ENCODE measurements at regions not wholly inside any gene's neighbourhood (a gene's known extent, or its start where the extent isn't known, plus 50 kb on each side); places are given as distances from the start of the nearest gene placed in this dataset.

- Mint-ChIP-seq H3K27me3 (peaks cover 4% of the 10 kb centered on the region), H3K27ac (no peak overlapping the region), H3K36me3 (ENCODE audit: low read depth) (no peaks in the 10 kb centered on the region), H3K4me1 (ENCODE audit: low read depth) (no peaks in the 10 kb centered on the region), H3K4me3 (no peak overlapping the region), H3K9me3 (no peaks in the 10 kb centered on the region)
- ATAC-seq (ENCODE audit: poor library complexity): no peak
- Histone ChIP-seq H3K9me3 (ENCODE audit: control insufficient read depth in 1 of 2, insufficient read depth in 1 of 2, low read length in 2 of 2) (no peaks in the 10 kb centered on the region), H3K4me3 (ENCODE audit: low read length) (no peak overlapping the region), H3K4me1 (ENCODE audit: insufficient read depth, low read length) (no peaks in the 10 kb centered on the region), H3K36me3 (ENCODE audit: insufficient read depth, low read length) (no peaks in the 10 kb centered on the region), H3K27me3 (ENCODE audit: control insufficient read depth in 1 of 2, insufficient read depth in 2 of 2, low read length in 2 of 2) (no peaks in the 10 kb centered on the region), H3K27ac (ENCODE audit: low read depth in 1 of 2, low read length in 2 of 2) (no peak overlapping the region)
- CTCF ChIA-PET: no interaction called here
- POLR2A ChIA-PET: no interaction called here
- intact Hi-C loops (cut with DNase I, micrococcal nuclease): no loop called here
- TF ChIP-seq CTCF (IDR thresholded peaks at IDR 0.05): no peak
- DNase-seq: no peak
Measured at GRCh38 chr2:199163613-199164458, 293.9 kb downstream of the SATB2 start.

GRCh38 chr2:199160677-199161465 is 296.9 kb downstream of the SATB2 start:
- Mint-ChIP-seq H3K4me3 (no peak overlapping the region), H3K36me3 (ENCODE audit: low read depth) (no peaks in the 10 kb centered on the region), H3K4me1 (ENCODE audit: low read depth) (no peaks in the 10 kb centered on the region), H3K27ac (no peak overlapping the region), H3K27me3 (no peaks in the 10 kb centered on the region), H3K9me3 (peaks cover 10% of the 10 kb centered on the region)
- Histone ChIP-seq H3K9me3 (ENCODE audit: control insufficient read depth in 1 of 2, insufficient read depth in 1 of 2, low read length in 2 of 2) (no peaks in the 10 kb centered on the region), H3K36me3 (ENCODE audit: insufficient read depth, low read length) (no peaks in the 10 kb centered on the region), H3K27me3 (ENCODE audit: control insufficient read depth in 1 of 2, insufficient read depth in 2 of 2, low read length in 2 of 2) (no peaks in the 10 kb centered on the region), H3K27ac (ENCODE audit: low read depth in 1 of 2, low read length in 2 of 2) (no peak overlapping the region), H3K4me3 (ENCODE audit: low read length) (no peak overlapping the region), H3K4me1 (ENCODE audit: insufficient read depth, low read length) (no peaks in the 10 kb centered on the region)
- intact Hi-C loops (cut with DNase I, micrococcal nuclease): no loop called here
- DNase-seq: no peak
- no peak for TF ChIP-seq CTCF (IDR thresholded peaks at IDR 0.05)
- ChIA-PET CTCF (no interaction called here), POLR2A (no interaction called here)
- ATAC-seq (ENCODE audit: poor library complexity): no peak

GRCh38 chr2:199160081-199160480 is 297.7 kb downstream of the SATB2 start:
- intact Hi-C loops (cut with DNase I, micrococcal nuclease): no loop called here
- peaks cover 0 to 3% of the 10 kb centered on the region in 2 experiments for H3K9me3 ChIP-seq (ENCODE audit: control insufficient read depth in 1 of 2, insufficient read depth in 1 of 2, low read length in 2 of 2)
- Mint-ChIP-seq H3K9me3 (peaks cover 10% of the 10 kb centered on the region), H3K27me3 (no peaks in the 10 kb centered on the region), H3K4me1 (ENCODE audit: low read depth) (no peaks in the 10 kb centered on the region), H3K27ac (no peak overlapping the region), H3K36me3 (ENCODE audit: low read depth) (no peaks in the 10 kb centered on the region), H3K4me3 (no peak overlapping the region)
- H3K4me1 ChIP-seq (ENCODE audit: insufficient read depth, low read length): no peaks in the 10 kb centered on the region
- no peak for ATAC-seq (ENCODE audit: poor library complexity)
- no peak for DNase-seq
- H3K27me3 ChIP-seq (ENCODE audit: control insufficient read depth in 1 of 2, insufficient read depth in 2 of 2, low read length in 2 of 2): no peaks in the 10 kb centered on the region
- no peaks in the 10 kb centered on the region for H3K36me3 ChIP-seq (ENCODE audit: insufficient read depth, low read length)
- no peak for TF ChIP-seq CTCF (IDR thresholded peaks at IDR 0.05)
- POLR2A ChIA-PET: no interaction called here
- CTCF ChIA-PET: no interaction called here
- H3K4me3 ChIP-seq (ENCODE audit: low read length): no peak overlapping the region
- H3K27ac ChIP-seq (ENCODE audit: low read depth in 1 of 2, low read length in 2 of 2): no peak overlapping the region
